ENCODE measurements at regions not wholly inside any gene's neighbourhood (a gene's known extent, or its start where the extent isn't known, plus 50 kb on each side); places are given as distances from the start of the nearest gene placed in this dataset.

GRCh38 chr2:129896226-129897100, 83.0 kb upstream of the RAB6C start:
- no peaks in the 10 kb centered on the region for H3K4me1 ChIP-seq (ENCODE audit: insufficient read depth, poor library complexity, severe bottlenecking)
- no peaks in the 10 kb centered on the region for H3K36me3 ChIP-seq (ENCODE audit: low read depth)
- no peak for TF ChIP-seq CTCF (IDR thresholded peaks at IDR 0.05; ENCODE audit: poor library complexity, severe bottlenecking)
- ATAC-seq (ENCODE audit: low read depth): no peak
- no peak for DNase-seq (ENCODE audit: low spot score)
- H3K27me3 ChIP-seq (ENCODE audit: insufficient read depth, poor library complexity, severe bottlenecking): no peaks in the 10 kb centered on the region
- no peaks in the 10 kb centered on the region for H3K9me3 ChIP-seq (ENCODE audit: severe bottlenecking)
- H3K4me3 ChIP-seq (ENCODE audit: severe bottlenecking): no peak overlapping the region
- no peak overlapping the region for H3K27ac ChIP-seq (ENCODE audit: poor library complexity, severe bottlenecking)

GRCh38 chr2:129901754-129902415, 77.6 kb upstream of the RAB6C start:
- Histone ChIP-seq H3K9me3 (ENCODE audit: severe bottlenecking) (no peaks in the 10 kb centered on the region), H3K27ac (ENCODE audit: poor library complexity, severe bottlenecking) (no peak overlapping the region), H3K27me3 (ENCODE audit: insufficient read depth, poor library complexity, severe bottlenecking) (no peaks in the 10 kb centered on the region), H3K4me3 (ENCODE audit: severe bottlenecking) (no peak overlapping the region), H3K4me1 (ENCODE audit: insufficient read depth, poor library complexity, severe bottlenecking) (no peaks in the 10 kb centered on the region), H3K36me3 (ENCODE audit: low read depth) (no peaks in the 10 kb centered on the region)
- no peak for DNase-seq (ENCODE audit: low spot score)
- TF ChIP-seq CTCF (IDR thresholded peaks at IDR 0.05; ENCODE audit: poor library complexity, severe bottlenecking): no peak
- ATAC-seq (ENCODE audit: low read depth): no peak

- ATAC-seq (ENCODE audit: low read depth) (no peak), DNase-seq (ENCODE audit: low spot score) (no peak)
- Histone ChIP-seq H3K4me1 (ENCODE audit: insufficient read depth, poor library complexity, severe bottlenecking) (no peaks in the 10 kb centered on the region), H3K36me3 (ENCODE audit: low read depth) (no peaks in the 10 kb centered on the region), H3K27me3 (ENCODE audit: insufficient read depth, poor library complexity, severe bottlenecking) (no peaks in the 10 kb centered on the region), H3K9me3 (ENCODE audit: severe bottlenecking) (no peaks in the 10 kb centered on the region), H3K27ac (ENCODE audit: poor library complexity, severe bottlenecking) (no peak overlapping the region), H3K4me3 (ENCODE audit: severe bottlenecking) (no peak overlapping the region)
- TF ChIP-seq CTCF (IDR thresholded peaks at IDR 0.05; ENCODE audit: poor library complexity, severe bottlenecking): no peak
Observed at GRCh38 chr2:129902731-129903585, 76.5 kb upstream of the RAB6C start.

GRCh38 chr2:129903586-129904425, 75.7 kb upstream of the RAB6C start:
- DNase-seq (ENCODE audit: low spot score) (no peak), ATAC-seq (ENCODE audit: low read depth) (no peak)
- H3K27me3 ChIP-seq (ENCODE audit: insufficient read depth, poor library complexity, severe bottlenecking): no peaks in the 10 kb centered on the region
- no peak overlapping the region for H3K4me3 ChIP-seq (ENCODE audit: severe bottlenecking)
- H3K9me3 ChIP-seq (ENCODE audit: severe bottlenecking): no peaks in the 10 kb centered on the region
- no peaks in the 10 kb centered on the region for H3K4me1 ChIP-seq (ENCODE audit: insufficient read depth, poor library complexity, severe bottlenecking)
- no peak overlapping the region for H3K27ac ChIP-seq (ENCODE audit: poor library complexity, severe bottlenecking)
- no peaks in the 10 kb centered on the region for H3K36me3 ChIP-seq (ENCODE audit: low read depth)
- no peak for TF ChIP-seq CTCF (IDR thresholded peaks at IDR 0.05; ENCODE audit: poor library complexity, severe bottlenecking)
